ENCODE measurements at regions not wholly inside any gene's neighbourhood (a gene's known extent, or its start where the extent isn't known, plus 50 kb on each side); places are given as distances from the start of the nearest gene placed in this dataset.

GRCh38 chr5:13640270-13640669 lies 304.2 kb downstream of the DNAH5 start:
- TF ChIP-seq CTCF (IDR thresholded peaks at IDR 0.05; ENCODE audit: low read depth, low read length): no peak
- no peak overlapping the region for H3K4me3 ChIP-seq (ENCODE audit: low read depth, low read length)

GRCh38 chr5:13632676-13633075 lies 311.8 kb downstream of the DNAH5 start:
- no peak overlapping the region for H3K4me3 ChIP-seq (ENCODE audit: low read depth, low read length)
- no peak for TF ChIP-seq CTCF (IDR thresholded peaks at IDR 0.05; ENCODE audit: low read depth, low read length)

GRCh38 chr5:13629218-13629617 lies 315.3 kb downstream of the DNAH5 start:
- H3K4me3 ChIP-seq (ENCODE audit: low read depth, low read length): no peak overlapping the region
- no peak for TF ChIP-seq CTCF (IDR thresholded peaks at IDR 0.05; ENCODE audit: low read depth, low read length)

- TF ChIP-seq CTCF (IDR thresholded peaks at IDR 0.05; ENCODE audit: low read depth, low read length): no peak
- no peak overlapping the region for H3K4me3 ChIP-seq (ENCODE audit: low read depth, low read length)
These were observed 316.6 kb downstream of the DNAH5 start for GRCh38 chr5:13627673-13628454.

- H3K4me3 ChIP-seq (ENCODE audit: low read depth, low read length): no peak overlapping the region
- no peak for TF ChIP-seq CTCF (IDR thresholded peaks at IDR 0.05; ENCODE audit: low read depth, low read length)
These were observed 318.8 kb downstream of the DNAH5 start for GRCh38 chr5:13625616-13626198.

- H3K4me3 ChIP-seq (ENCODE audit: low read depth, low read length): no peak overlapping the region
- no peak for TF ChIP-seq CTCF (IDR thresholded peaks at IDR 0.05; ENCODE audit: low read depth, low read length)
These were observed 320.0 kb downstream of the DNAH5 start for GRCh38 chr5:13624283-13625074.

GRCh38 chr5:13613621-13614020 lies 330.9 kb downstream of the DNAH5 start:
- TF ChIP-seq CTCF (IDR thresholded peaks at IDR 0.05; ENCODE audit: low read depth, low read length): no peak
- no peak overlapping the region for H3K4me3 ChIP-seq (ENCODE audit: low read depth, low read length)
